Spleen (tissue), 11 donors: ENCODE measurements at regions not wholly inside any gene's neighbourhood (a gene's known extent, or its start where the extent isn't known, plus 50 kb on each side); places are given as distances from the start of the nearest gene placed in this dataset.

Source experiments
- DNase-seq: peaks from one replicate; pipeline ENCODE4 v3.0.0-alpha.2; 2020
- H3K27ac ChIP-seq, 8 donors: fragments of 200-600 bp; sonication (generic) in 7 of 8; 1 replicate in 4 of 8; 2 replicates in 4 of 8; pipeline versions ENCODE4 v1.5.0 to v1.8.0; 2016 to 2021; ENCODE audit warnings: inconsistent platforms in 4 of 8, mild to moderate bottlenecking in 4 of 8, moderate library complexity in 1 of 8
- H3K27me3 ChIP-seq, 7 donors: fragments of 200-600 bp; sonication (generic) in 6 of 7; replicated peaks in 1 of 7; 1 replicate in 4 of 7; 2 replicates in 3 of 7; pipeline versions ENCODE4 v1.5.0 to v1.8.0; 2016 to 2021; ENCODE audit warnings: inconsistent platforms in 3 of 7, mild to moderate bottlenecking in 1 of 7
- H3K36me3 ChIP-seq, 6 donors: fragments of 200-600 bp; sonication (generic) in 5 of 6; 1 replicate in 4 of 6; 2 replicates in 2 of 6; pipeline versions ENCODE4 v1.5.0 to v1.8.0; 2016 to 2021; ENCODE audit warnings: inconsistent platforms in 2 of 6
- H3K4me1 ChIP-seq, 6 donors: fragments of 200-600 bp; sonication (generic) in 5 of 6; 1 replicate in 3 of 6; 2 replicates in 3 of 6; pipeline versions ENCODE4 v1.5.0 to v1.8.0; 2016 to 2021; ENCODE audit warnings: inconsistent platforms in 3 of 6
- H3K4me3 ChIP-seq, 8 donors: fragments of 200-600 bp; sonication (generic) in 7 of 8; 1 replicate in 4 of 8; 2 replicates in 4 of 8; pipeline versions ENCODE4 v1.5.0 to v1.8.0; 2016 to 2021; ENCODE audit warnings: inconsistent platforms in 4 of 8, mild to moderate bottlenecking in 4 of 8, moderate library complexity in 2 of 8
- H3K9me3 ChIP-seq, 8 donors: fragments of 200-600 bp; sonication (generic) in 7 of 8; 1 replicate in 4 of 8; 2 replicates in 4 of 8; pipeline versions ENCODE4 v1.5.0 to v1.8.0; 2016 to 2021; ENCODE audit warnings: inconsistent platforms in 4 of 8
- CTCF ChIP-seq, 11 experiments: fragments of 200-600 bp in 7 of 11; fragments of 450-650 bp in 4 of 11; sonication (generic) in 4 of 11; IDR thresholded peaks in 8 of 11; conservative IDR thresholded peaks in 3 of 11; 1 replicate in 7 of 11; 2 replicates in 4 of 11; pipeline versions ENCODE4 v1.4.0 to v1.8.0; 2016 to 2021; ENCODE audit warnings: antibody characterized with exemption in 11 of 11, inconsistent platforms in 4 of 11, mild to moderate bottlenecking in 1 of 11
- POLR2A ChIP-seq, 3 donors: fragments of 450-650 bp; IDR thresholded peaks; one replicate each; pipeline ENCODE4 v1.5.1; 2017; ENCODE audit warnings: antibody characterized with exemption in 3 of 3, mild to moderate bottlenecking in 1 of 3
- POLR2AphosphoS5 ChIP-seq, 3 donors: sonication (generic); formaldehyde crosslinking; IDR thresholded peaks; one replicate each; pipeline ENCODE4 v1.5.1; 2017; ENCODE audit warnings: antibody characterized with exemption in 3 of 3
- WGBS, 5 donors: extraction: QIAGEN DNeasy Blood & Tissue Kit in 3 of 5; methylation state at CpG; one replicate each; pipeline versions ENCODE4 v1.1.5 to v1.1.7; 2013 to 2018; 5-methylcytosine and 5-hydroxymethylcytosine counted together
- intact Hi-C: fragments of 100-400 bp; cut with DNase I; formaldehyde crosslinking; loops from one replicate; pipeline ENCODE4 v1.15.0; 2023; ENCODE audit warnings: low total_unique reads
- donor health status: healthy with polysubstance abuse.
- donor health status: DM: no; HTN: no; CAD: no; lungs with moderate emphysema.
- donor health status: DM: no; HTN: no; CAD: no.
- donor health status: Bipolar disorder and iron deficiency.
- donor health status: healthy.
- donor health status: DM: no; HTN: no; CAD: no.
- donor health status: DM: yes; HTN: yes; CAD: no.

GRCh38 chr15:31516440-31516839 is 189.8 kb downstream of the KLF13 start:
- WGBS, 5 donors: 6 to 33% (median 26%) methylated on average over 1 of the region's 1 CpG
- TF ChIP-seq CTCF (IDR thresholded peaks at IDR 0.05 in 8 of 11, conservative IDR thresholded peaks at IDR 0.05 in 3 of 11): no peak
- H3K9me3 ChIP-seq: no peaks in the 10 kb centered on the region
- intact Hi-C loops: no loop called here
- DNase-seq: no peak
- H3K27me3 ChIP-seq: peaks cover 0 to 7% (median 0%) of the 10 kb centered on the region in 7 donors
- peaks cover 0 to 9% (median 7%) of the 10 kb centered on the region in 6 donors for H3K4me1 ChIP-seq
- H3K27ac ChIP-seq: no peak overlapping the region
- no peaks in the 10 kb centered on the region for H3K36me3 ChIP-seq
- no peak overlapping the region for H3K4me3 ChIP-seq

DNA sequence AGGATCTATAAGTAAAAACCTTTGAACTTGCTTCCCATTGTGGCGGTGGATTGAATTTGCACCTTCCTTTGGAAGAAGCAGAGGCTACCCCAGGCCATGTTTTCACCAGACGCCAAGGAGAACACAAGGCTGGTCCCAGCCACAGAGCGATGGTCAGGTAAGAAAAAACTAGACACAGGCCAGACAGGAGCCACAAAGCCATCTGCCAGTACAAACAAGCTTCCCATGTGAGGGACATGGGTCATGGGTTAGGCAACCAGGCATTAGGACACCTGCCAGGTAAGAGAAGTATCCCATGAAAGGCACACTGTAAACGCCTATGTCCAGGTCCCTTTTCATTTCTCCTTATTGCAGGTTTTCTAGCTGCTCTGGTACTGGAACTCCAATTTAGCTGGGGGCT is 190.2 kb downstream of the KLF13 start:
- no peaks in the 10 kb centered on the region for H3K9me3 ChIP-seq
- no peak overlapping the region for H3K4me3 ChIP-seq
- no peaks in the 10 kb centered on the region for H3K36me3 ChIP-seq
- WGBS, 5 donors: 83 to 90% (median 86%) methylated on average over 4 of the region's 4 CpGs
- TF ChIP-seq POLR2A (IDR thresholded peaks at IDR 0.05) (no peak), POLR2AphosphoS5 (IDR thresholded peaks at IDR 0.05) (no peak), CTCF (IDR thresholded peaks at IDR 0.05 in 8 of 11, conservative IDR thresholded peaks at IDR 0.05 in 3 of 11) (no peak)
- H3K4me1 ChIP-seq: peaks cover 0 to 7% (median 4%) of the 10 kb centered on the region in 6 donors
- H3K27ac ChIP-seq: no peak overlapping the region
- no peak for DNase-seq
- H3K27me3 ChIP-seq: peaks cover 0 to 7% (median 0%) of the 10 kb centered on the region in 7 donors
- intact Hi-C loops: no loop called here

GRCh38 chr15:31517711-31518110 is 191.1 kb downstream of the KLF13 start:
- peaks cover 0 to 7% (median 0%) of the 10 kb centered on the region in 7 donors for H3K27me3 ChIP-seq
- no peak overlapping the region for H3K27ac ChIP-seq
- intact Hi-C loops: no loop called here
- WGBS, 5 donors: 86 to 95% (median 95%) methylated on average over 5 of the region's 5 CpGs
- no peaks in the 10 kb centered on the region for H3K9me3 ChIP-seq
- TF ChIP-seq CTCF (IDR thresholded peaks at IDR 0.05 in 8 of 11, conservative IDR thresholded peaks at IDR 0.05 in 3 of 11) (no peak), POLR2AphosphoS5 (IDR thresholded peaks at IDR 0.05) (no peak), POLR2A (IDR thresholded peaks at IDR 0.05) (no peak)
- H3K4me1 ChIP-seq: no peaks in the 10 kb centered on the region
- H3K36me3 ChIP-seq: no peaks in the 10 kb centered on the region
- no peak overlapping the region for H3K4me3 ChIP-seq
- no peak for DNase-seq

- 73 to 84% (median 78%) methylated on average over 4 of the region's 4 CpGs for WGBS, 5 donors
- H3K9me3 ChIP-seq: no peaks in the 10 kb centered on the region
- no peak for DNase-seq
- no peaks in the 10 kb centered on the region for H3K36me3 ChIP-seq
- peaks cover 0 to 14% (median 0%) of the 10 kb centered on the region in 7 donors for H3K27me3 ChIP-seq
- H3K27ac ChIP-seq: no peak overlapping the region
- TF ChIP-seq POLR2AphosphoS5 (IDR thresholded peaks at IDR 0.05) (no peak), CTCF (IDR thresholded peaks at IDR 0.05 in 8 of 11, conservative IDR thresholded peaks at IDR 0.05 in 3 of 11) (no peak), POLR2A (IDR thresholded peaks at IDR 0.05) (no peak)
- intact Hi-C loops: no loop called here
- H3K4me3 ChIP-seq: no peak overlapping the region
- H3K4me1 ChIP-seq: peaks cover 0 to 3% (median 0%) of the 10 kb centered on the region in 6 donors
These were observed 195.4 kb downstream of the KLF13 start for GRCh38 chr15:31522028-31522427.
